Inflammatory macrophage treated with lipopolysaccharide for 1 hour (primary cell): ENCODE measurements at regions not wholly inside any gene's neighbourhood (a gene's known extent, or its start where the extent isn't known, plus 50 kb on each side); places are given as distances from the start of the nearest gene placed in this dataset.
"Not testable (repeated sequence)": the region's sequence is repeated elsewhere in the genome, so short reads cannot be mapped to it uniquely, and the experiment has no call there.

Experiments used
- DNase-seq, 2 donors: peaks; one replicate each; pipeline ENCODE4 v3.0.0-alpha.2; 2020 to 2022

DNA sequence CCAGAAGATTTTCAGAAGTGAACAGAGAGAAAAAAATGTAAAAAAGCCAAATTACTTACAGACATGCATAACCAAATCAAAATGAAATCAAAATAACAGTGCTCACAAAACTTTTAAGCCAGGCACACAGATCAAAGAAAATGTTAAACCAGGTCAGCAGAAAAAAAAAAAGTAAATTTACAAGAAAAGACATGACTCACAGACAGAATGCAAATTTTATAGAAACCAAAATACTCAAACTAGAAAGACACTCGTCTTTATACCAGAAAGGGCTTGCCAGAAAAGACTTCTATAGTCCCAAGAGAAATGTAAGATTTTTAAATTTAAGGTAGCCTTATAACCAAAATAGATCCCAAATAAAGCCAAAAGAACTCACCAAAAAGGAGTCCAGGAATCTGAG lies 86.5 kb upstream of the COG2 start:
- DNase-seq: no peak

- DNase-seq: no peak
These were observed 89.4 kb upstream of the COG2 start for GRCh38 chr1:230552880-230553279.

- DNase-seq: not testable (repeated sequence)
These were observed 91.3 kb upstream of the COG2 start for GRCh38 chr1:230550945-230551344.

DNA sequence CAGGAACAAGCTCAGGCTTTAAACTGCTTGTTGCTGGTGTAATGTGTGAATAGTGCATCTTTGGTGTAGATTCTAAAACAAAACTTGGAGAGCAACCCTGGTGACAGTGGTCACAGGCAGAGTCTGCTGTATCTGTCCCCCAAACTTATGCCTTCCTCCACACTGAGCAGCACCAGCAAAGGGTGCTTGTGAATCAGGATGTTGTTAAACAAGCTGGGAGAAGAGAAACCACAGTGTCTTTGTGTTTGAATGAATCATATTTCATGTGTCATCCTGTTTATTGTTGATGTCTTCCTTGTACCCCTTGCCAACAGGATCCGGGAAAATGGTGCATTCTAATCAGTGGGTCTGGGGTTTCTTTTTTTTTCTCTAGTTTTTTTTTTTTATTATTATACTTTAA lies 91.9 kb upstream of the COG2 start:
- DNase-seq: no peak

DNA sequence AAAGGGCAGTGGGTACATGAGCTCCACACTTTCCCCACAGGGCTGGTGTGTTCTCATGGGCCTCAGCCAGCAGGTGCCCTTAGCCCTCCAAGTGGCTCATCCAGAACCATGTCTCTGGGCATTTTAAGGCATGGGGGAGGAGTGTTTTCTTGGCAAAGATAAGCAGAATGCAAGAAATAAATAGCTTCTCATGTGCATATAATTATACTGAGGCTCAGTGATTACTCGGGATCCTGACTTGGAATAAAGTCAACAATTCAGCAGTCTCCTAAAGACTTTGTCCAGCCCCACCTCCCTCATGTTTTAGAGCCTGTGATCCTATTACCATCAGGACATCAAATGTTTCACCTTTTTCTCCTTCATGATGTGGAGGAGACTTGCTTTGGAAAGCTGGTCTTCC lies 92.7 kb upstream of the COG2 start:
- no peak for DNase-seq

DNA sequence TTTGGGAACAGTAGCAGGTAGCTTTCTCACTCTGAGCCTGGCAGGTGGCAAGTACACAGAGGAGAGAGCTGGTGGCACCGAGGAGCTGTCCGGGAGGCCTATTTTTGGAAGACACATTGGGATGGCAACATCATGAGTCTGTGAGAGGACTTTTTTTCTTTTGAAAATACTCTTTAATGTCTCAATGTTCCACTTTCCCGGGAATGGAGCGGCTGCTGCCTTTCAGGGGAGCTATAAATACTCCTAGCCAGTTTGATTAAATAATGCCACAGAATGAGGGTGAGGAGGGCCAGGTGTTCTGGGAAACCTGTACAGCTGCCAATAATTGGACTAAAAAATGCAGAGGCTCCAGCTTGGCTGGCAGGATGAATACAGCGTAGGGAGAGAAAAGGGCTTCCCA lies 93.3 kb upstream of the COG2 start:
- DNase-seq: no peak

- no peak for DNase-seq
These were observed 93.9 kb upstream of the COG2 start for GRCh38 chr1:230548357-230548756.

GRCh38 chr1:230545181-230545580 lies 97.1 kb upstream of the COG2 start:
- DNase-seq: no peak

- no peak for DNase-seq
These were observed 97.5 kb upstream of the COG2 start for GRCh38 chr1:230544758-230545157.

GRCh38 chr1:230543085-230543484 lies 99.2 kb upstream of the COG2 start:
- DNase-seq: no peak

DNA sequence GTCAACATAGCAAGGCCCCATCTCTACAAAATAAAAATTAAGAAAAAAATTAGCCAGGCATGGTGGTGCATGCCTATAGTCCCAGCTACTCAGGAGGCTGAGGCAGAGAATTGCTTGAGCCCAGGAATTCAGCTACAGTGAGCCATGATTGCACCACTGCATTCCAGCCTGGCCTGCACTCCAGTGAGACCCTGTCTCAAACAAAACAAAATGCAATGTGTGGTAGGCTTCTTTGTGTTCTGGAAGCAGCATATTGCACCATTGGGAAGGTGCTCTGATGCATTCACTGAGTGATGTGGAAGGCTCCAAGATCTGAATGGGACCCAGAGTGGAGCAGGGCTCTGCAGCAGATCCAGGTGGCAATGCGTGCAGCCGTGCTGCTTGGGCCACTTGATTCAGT lies 99.6 kb upstream of the COG2 start:
- no peak for DNase-seq

DNA sequence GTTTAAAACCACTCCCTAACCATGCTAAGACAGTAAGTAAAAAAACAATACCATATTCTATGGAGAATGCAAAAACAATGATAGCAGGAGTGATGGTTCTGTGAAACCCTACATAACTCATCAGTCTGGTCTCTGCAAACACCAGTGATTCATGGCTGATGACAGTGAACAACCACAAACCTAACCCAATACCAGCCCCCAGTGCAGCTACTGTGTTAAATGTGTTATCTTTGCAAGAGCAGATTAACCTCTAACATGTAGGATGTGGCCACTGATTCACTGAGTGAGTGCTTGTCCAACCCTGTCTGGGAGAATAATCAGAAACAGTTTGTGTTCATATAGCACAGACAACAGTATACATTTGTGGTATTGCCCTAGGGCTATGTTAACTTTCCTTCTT lies 100.2 kb upstream of the COG2 start:
- no peak for DNase-seq

GRCh38 chr1:230541306-230541705 lies 101.0 kb upstream of the COG2 start:
- no peak for DNase-seq

- DNase-seq: no peak
These were observed 101.7 kb upstream of the COG2 start for GRCh38 chr1:230540421-230541155.

DNA sequence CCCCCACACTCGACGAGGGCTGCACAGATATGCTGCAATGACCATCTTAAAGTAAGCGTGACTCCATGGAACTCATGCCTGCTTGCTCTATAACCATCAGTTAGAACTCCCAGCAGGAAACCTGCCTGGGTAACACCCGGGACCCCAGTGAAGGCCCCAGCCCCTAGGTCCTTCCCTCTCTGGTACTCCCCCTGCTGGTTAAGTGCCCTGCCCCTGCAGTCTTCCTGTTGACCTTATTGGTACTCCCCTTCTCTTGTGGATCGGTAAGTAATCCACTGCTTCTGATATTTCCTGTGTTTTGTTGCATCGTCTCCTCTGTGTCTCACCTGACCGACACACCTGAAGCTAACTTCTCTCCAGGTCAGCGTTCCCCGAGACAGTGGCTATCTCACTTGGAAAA lies 104.8 kb upstream of the COG2 start:
- no peak for DNase-seq

DNA sequence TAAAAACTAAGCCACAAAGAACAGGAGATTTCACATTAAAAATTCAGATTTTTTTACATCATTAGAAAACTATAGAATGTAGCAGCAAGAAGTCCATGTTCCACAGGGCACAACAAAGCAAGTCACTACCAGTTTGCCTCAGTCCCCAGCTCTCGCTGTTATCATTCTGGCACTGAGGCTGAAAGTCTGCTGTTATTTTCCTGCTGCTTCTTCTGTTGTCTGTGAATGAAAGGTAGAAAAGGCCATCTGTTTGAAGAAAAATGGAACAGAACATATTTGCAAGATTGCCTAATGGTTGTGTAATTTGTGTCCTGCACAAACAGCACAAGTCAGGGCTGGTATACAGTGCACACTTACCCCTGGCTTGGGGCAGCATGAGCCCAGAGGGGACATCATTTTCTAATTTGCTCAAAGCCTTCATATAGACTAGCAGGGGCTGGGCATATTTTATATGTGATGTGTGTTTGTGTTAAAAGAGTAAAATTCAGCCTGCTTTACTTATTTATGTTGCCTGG lies 105.6 kb upstream of the COG2 start:
- no peak for DNase-seq

DNA sequence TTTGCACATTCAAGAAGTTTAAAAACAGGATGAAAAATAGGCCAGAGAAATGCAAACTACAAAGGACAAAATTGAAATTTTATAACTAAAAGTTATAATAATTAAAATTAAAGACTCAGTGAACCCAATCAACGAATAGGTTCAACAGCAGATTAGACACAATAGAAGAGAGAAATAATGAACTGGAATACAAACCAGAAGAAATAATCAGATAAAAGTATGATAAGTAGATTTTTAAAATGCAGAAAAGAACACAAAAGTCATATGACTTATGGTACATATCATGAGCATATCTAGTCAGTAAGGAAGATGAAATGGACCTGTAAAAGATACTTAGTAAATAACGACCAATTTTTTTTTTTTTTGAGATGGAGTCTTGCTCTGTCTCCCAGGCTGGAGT lies 108.1 kb upstream of the COG2 start:
- no peak for DNase-seq

DNA sequence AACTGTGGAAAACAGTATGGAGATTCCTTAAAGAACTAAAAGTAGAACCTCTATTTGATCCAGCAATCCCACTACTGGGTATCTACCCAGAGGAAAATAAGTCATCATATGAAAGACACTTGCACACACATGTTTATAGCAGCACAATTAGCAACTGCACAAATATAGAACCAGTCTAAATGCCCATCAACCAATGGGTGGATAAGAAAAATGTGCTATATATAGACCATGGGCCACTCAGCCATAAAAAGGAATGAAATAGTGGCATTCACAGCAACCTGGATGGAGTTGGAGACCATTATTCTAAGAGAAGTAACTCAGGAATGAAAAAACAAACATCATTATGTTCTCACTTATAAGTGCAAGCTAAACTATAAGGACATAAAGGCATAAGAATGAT lies 105.0 kb upstream of the PGBD5 start:
- DNase-seq: no peak

- no peak for DNase-seq
These were observed 93.1 kb upstream of the PGBD5 start for GRCh38 chr1:230519246-230519645.

- DNase-seq: no peak
These were observed 92.4 kb upstream of the PGBD5 start for GRCh38 chr1:230518511-230518910.

GRCh38 chr1:230517786-230518185 lies 91.7 kb upstream of the PGBD5 start:
- DNase-seq: no peak

DNA sequence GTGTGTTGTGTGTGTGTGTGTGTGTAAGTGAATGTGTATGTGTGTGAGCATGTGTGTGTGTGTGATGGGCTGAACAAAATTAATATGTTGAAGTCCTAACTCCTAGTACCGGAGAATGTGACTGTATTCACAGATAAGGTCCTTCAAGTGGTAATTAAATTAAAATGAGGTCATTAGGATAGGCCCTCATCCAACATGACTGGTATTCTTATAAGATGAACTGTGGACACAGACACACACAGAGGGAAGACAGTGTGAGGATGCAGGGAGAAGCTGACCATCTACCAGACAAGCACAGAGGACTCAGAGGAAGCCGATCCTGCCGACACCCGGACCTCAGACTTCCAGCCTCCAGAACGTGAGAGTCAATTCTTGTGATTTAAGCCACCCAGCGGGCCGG lies 91.2 kb upstream of the PGBD5 start:
- DNase-seq: no peak

- DNase-seq: no peak
These were observed 90.8 kb upstream of the PGBD5 start for GRCh38 chr1:230516889-230517288.

DNA sequence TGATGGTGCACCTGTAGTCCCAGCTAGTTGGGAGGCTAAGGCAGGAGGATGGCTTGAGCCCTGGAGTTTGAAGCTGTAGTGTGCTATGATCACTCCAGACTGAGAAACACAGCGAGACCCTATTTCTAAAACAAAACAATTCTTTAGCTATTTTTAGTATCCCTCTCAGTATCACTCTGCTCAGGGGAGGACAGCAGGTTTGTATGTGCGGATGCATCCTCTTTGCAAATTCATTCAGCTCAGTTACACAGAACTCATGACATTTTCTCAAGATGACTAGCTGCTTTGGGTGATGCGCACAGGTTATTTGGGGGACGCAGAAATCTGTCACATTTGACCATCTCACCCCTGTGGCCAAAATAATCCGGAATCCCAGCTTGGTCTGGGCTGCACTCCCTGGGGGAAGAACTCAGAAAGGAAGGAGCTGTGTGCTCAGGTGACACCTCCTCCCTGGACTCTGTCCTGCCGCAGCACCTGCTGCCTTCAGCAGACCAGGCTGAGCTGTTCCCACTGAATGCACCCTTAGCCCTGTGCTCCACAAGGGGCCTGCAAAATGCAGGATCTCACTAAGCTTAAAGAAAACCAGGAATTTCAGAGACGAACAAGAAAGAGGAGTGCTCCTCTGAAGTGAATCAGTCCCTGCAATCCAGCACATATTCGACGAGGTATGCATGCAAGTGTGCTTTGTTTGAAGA lies 89.5 kb upstream of the PGBD5 start:
- no peak for DNase-seq

GRCh38 chr1:230510496-230510895 lies 84.4 kb upstream of the PGBD5 start:
- DNase-seq: no peak
